GM12891 (cell line): ENCODE measurements at regions not wholly inside any gene's neighbourhood (a gene's known extent, or its start where the extent isn't known, plus 50 kb on each side); places are given as distances from the start of the nearest gene placed in this dataset.

Source experiments
- DNase-seq: peaks from one replicate; pipeline ENCODE4 v3.0.0; 2011; ENCODE audit warnings: low spot score; ENCODE audit not compliant: insufficient read length
- FAIRE-seq: peaks from 2 replicates; lab custom pipeline; 2011; peaks lifted over from hg19 to GRCh38; lab: Jason Lieb, UNC
- PAX5 ChIP-seq: IDR thresholded peaks from 2 replicates; pipeline ENCODE4 v1.6.1; 2011; ENCODE audit warnings: low read length, moderate library complexity, mild to moderate bottlenecking; ENCODE audit not compliant: insufficient read depth, severe bottlenecking
- POLR2A ChIP-seq: IDR thresholded peaks from 2 replicates; pipeline ENCODE4 v1.6.1; 2011; ENCODE audit warnings: low read depth, low read length, control low read depth
- POLR2AphosphoS5 ChIP-seq: IDR thresholded peaks from 2 replicates; pipeline ENCODE4 v1.6.1; 2011; ENCODE audit warnings: low read depth, low read length, control low read depth
- POU2F2 ChIP-seq: IDR thresholded peaks from 2 replicates; pipeline ENCODE4 v1.6.1; 2011; ENCODE audit warnings: low read depth, mild to moderate bottlenecking, control low read depth, low read length, moderate library complexity
- SPI1 ChIP-seq: IDR thresholded peaks from 2 replicates; pipeline ENCODE4 v1.6.1; 2011; ENCODE audit warnings: low read depth, low read length, control low read depth
- TAF1 ChIP-seq: IDR thresholded peaks from 2 replicates; pipeline ENCODE4 v1.6.1; 2011; ENCODE audit warnings: low read depth, low read length, control low read depth

- DNase-seq (no peak), FAIRE-seq (no peak)
- TF ChIP-seq POU2F2 (no peak), PAX5 (no peak), SPI1 (no peak), POLR2AphosphoS5 (no peak), TAF1 (no peak), POLR2A (no peak)
Observed at GRCh38 chr5:85681871-85682270, 935.9 kb upstream of the COX7C start.

GRCh38 chr5:85684351-85684750 is 933.4 kb upstream of the COX7C start:
- FAIRE-seq (no peak), DNase-seq (no peak)
- TF ChIP-seq SPI1, result no peak
- TF ChIP-seq POLR2AphosphoS5, result no peak
- no peak for TF ChIP-seq POLR2A

GRCh38 chr5:85703296-85703695 is 914.4 kb upstream of the COX7C start:
- TF ChIP-seq SPI1, result no peak
- TF ChIP-seq POLR2AphosphoS5, result no peak
- TF ChIP-seq TAF1, result no peak
- no peak for TF ChIP-seq POU2F2
- TF ChIP-seq PAX5, result no peak
- no peak for TF ChIP-seq POLR2A
- no peak for FAIRE-seq
- DNase-seq, result no peak

GRCh38 chr5:85709728-85710127 is 908.0 kb upstream of the COX7C start:
- DNase-seq (no peak), FAIRE-seq (no peak)
- no peak for TF ChIP-seq TAF1
- no peak for TF ChIP-seq POLR2A
- no peak for TF ChIP-seq SPI1

GRCh38 chr5:85716344-85717202 is 901.2 kb upstream of the COX7C start:
- FAIRE-seq (no peak), DNase-seq (no peak)
- TF ChIP-seq SPI1 (no peak), PAX5 (no peak), POLR2A (no peak), POLR2AphosphoS5 (no peak), POU2F2 (no peak), TAF1 (no peak)

GRCh38 chr5:85717203-85717563 is 900.6 kb upstream of the COX7C start:
- TF ChIP-seq SPI1 (no peak), TAF1 (no peak), POU2F2 (no peak), PAX5 (no peak), POLR2AphosphoS5 (no peak), POLR2A (no peak)
- DNase-seq, result no peak
- no peak for FAIRE-seq

- DNase-seq (no peak), FAIRE-seq (no peak)
- TF ChIP-seq SPI1 (no peak), POU2F2 (no peak), PAX5 (no peak), POLR2A (no peak), TAF1 (no peak), POLR2AphosphoS5 (no peak)
Observed at GRCh38 chr5:85732185-85732584, 885.6 kb upstream of the COX7C start.

- TF ChIP-seq TAF1, result no peak
- TF ChIP-seq PAX5, result no peak
- no peak for TF ChIP-seq POU2F2
- no peak for TF ChIP-seq POLR2A
- no peak for TF ChIP-seq POLR2AphosphoS5
- no peak for TF ChIP-seq SPI1
- FAIRE-seq (no peak), DNase-seq (no peak)
Observed at GRCh38 chr5:85741972-85742371, 875.8 kb upstream of the COX7C start.

- FAIRE-seq, result no peak
Observed at GRCh38 chr5:85760519-85760918, 857.2 kb upstream of the COX7C start.

GRCh38 chr5:85769347-85769746 is 848.4 kb upstream of the COX7C start:
- DNase-seq, result no peak
- no peak for TF ChIP-seq POLR2A
- no peak for TF ChIP-seq POU2F2
- no peak for TF ChIP-seq PAX5
- TF ChIP-seq TAF1, result no peak
- no peak for TF ChIP-seq SPI1
- no peak for TF ChIP-seq POLR2AphosphoS5
- FAIRE-seq, result no peak

More at GRCh38 chr5:85760519-85760918, 857.2 kb upstream of the COX7C start:
- no peak for DNase-seq
- no peak for TF ChIP-seq PAX5
- no peak for TF ChIP-seq SPI1
- TF ChIP-seq POLR2AphosphoS5, result no peak
- no peak for TF ChIP-seq TAF1
- TF ChIP-seq POLR2A, result no peak
- no peak for TF ChIP-seq POU2F2
